ENCODE measurements at regions not wholly inside any gene's neighbourhood (a gene's known extent, or its start where the extent isn't known, plus 50 kb on each side); places are given as distances from the start of the nearest gene placed in this dataset.

- no peak for TF ChIP-seq CTCF (conservative IDR thresholded peaks at IDR 0.05; ENCODE audit: low read depth)
- CTCF ChIA-PET, result interaction anchor here (0.7 kb wide), 1 partner anchor 642 kb away, joined by 3 read pairs; no protein-coding TSS in a partner anchor
- no peak overlapping the region for H3K27ac ChIP-seq
- POLR2A ChIA-PET (ENCODE audit: low non-redundant PET), result no interaction called here
- no peak for DNase-seq (ENCODE audit: low spot score)
These were observed 664.5 kb upstream of the NR5A2 start for GRCh38 chr1:199362996-199363395.

DNA sequence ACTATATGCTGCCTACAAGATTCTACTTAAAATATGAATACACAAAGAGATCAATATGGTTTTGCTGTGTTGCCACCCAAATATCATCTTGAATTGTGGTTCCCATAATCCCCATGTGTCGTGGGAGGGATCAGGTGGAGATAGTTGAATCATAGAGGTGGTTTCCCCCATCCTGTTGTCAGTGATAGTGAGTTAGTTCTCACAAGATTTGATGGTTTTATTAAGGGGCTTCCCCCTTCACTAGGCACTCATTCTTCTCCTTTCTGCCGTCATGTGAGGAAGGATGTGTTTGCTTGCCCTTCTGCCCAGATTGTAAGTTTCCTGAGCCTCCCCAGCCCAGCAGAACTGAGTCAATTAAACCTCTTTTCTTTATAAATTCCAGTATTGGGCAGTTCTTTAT lies 654.4 kb upstream of the NR5A2 start:
- ChIA-PET CTCF (no interaction called here), POLR2A (ENCODE audit: low non-redundant PET) (no interaction called here)
- H3K27ac ChIP-seq, result no peak overlapping the region
- no peak for DNase-seq (ENCODE audit: low spot score)
- no peak for TF ChIP-seq CTCF (conservative IDR thresholded peaks at IDR 0.05; ENCODE audit: low read depth)

DNA sequence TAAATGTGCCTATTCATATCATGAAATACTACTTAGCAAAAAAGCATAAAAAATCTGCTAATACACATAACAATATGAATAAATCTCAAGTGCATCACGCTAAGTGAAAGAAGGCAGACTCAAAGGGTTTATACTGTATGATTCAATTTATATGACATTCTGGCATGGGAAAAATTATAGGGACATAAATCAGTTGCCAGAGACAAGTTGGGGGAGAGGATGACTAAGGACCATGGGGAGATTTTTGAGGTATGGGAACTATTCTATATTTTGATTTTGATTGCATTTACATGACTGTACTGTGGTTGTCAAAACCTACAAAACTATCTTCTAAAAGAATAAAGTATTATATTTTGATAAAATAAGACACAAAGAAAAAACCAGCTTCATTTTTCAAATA lies 650.3 kb upstream of the NR5A2 start:
- DNase-seq (ENCODE audit: low spot score), result no peak
- TF ChIP-seq CTCF (conservative IDR thresholded peaks at IDR 0.05; ENCODE audit: low read depth), result no peak
- H3K27ac ChIP-seq, result no peak overlapping the region
- ChIA-PET POLR2A (ENCODE audit: low non-redundant PET) (no interaction called here), CTCF (interaction anchor here (0.6 kb wide), 1 partner anchor 1512 kb away, joined by 3 read pairs; no protein-coding TSS in a partner anchor)

- no peak overlapping the region for H3K27ac ChIP-seq
- ChIA-PET POLR2A (ENCODE audit: low non-redundant PET) (no interaction called here), CTCF (no interaction called here)
- no peak for DNase-seq (ENCODE audit: low spot score)
- TF ChIP-seq CTCF (conservative IDR thresholded peaks at IDR 0.05; ENCODE audit: low read depth), result no peak
These were observed 643.7 kb upstream of the NR5A2 start for GRCh38 chr1:199383793-199384192.

DNA sequence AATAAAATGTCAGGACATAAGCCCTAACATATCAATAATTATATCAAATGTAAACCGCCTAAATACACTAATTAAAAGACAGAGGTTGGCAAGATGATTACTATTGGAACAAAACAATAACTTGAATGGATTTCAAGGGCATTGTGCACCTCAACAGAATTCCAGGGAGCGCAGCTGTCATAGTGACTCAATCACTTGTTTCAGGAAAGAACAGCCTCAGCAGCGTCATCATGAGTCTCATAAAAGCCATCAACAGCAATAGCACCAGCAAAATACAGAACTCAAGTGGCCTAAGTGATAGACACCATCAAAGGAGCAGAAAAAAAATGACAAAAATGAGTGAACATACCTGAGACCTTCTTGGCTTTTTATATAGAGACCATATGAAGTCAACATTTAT lies 632.7 kb upstream of the NR5A2 start:
- ChIA-PET POLR2A (ENCODE audit: low non-redundant PET) (no interaction called here), CTCF (interaction anchor here (0.7 to 0.9 kb wide), 2 partner anchors 250 to 339 kb away, joined by 3 read pairs; no protein-coding TSS in a partner anchor)
- H3K27ac ChIP-seq, result no peak overlapping the region

GRCh38 chr1:199396456-199396855 lies 631.1 kb upstream of the NR5A2 start:
- ChIA-PET CTCF (interaction anchor here (0.5 to 0.9 kb wide), 4 partner anchors 12 to 1877 kb away, joined by 3 to 4 read pairs (median 3); no protein-coding TSS in a partner anchor), POLR2A (ENCODE audit: low non-redundant PET) (no interaction called here)
- H3K27ac ChIP-seq, result no peak overlapping the region
- no peak for DNase-seq (ENCODE audit: low spot score)
- TF ChIP-seq CTCF (conservative IDR thresholded peaks at IDR 0.05; ENCODE audit: low read depth), result no peak

More for the DNA sequence above, 632.7 kb upstream of the NR5A2 start:
- no peak for TF ChIP-seq CTCF (conservative IDR thresholded peaks at IDR 0.05; ENCODE audit: low read depth)
- no peak for DNase-seq (ENCODE audit: low spot score)
